Prostate gland (tissue), 2 donors: ENCODE measurements at regions not wholly inside any gene's neighbourhood (a gene's known extent, or its start where the extent isn't known, plus 50 kb on each side); places are given as distances from the start of the nearest gene placed in this dataset.
A peak's percentile ranks its signal among the peaks of the same experiment; 100 is the strongest.

Experiments
- DNase-seq: peaks from one replicate; pipeline ENCODE4 v3.0.0-alpha.2; 2019; ENCODE audit warnings: low spot score
- H3K27ac ChIP-seq, 2 donors: fragments of 200-600 bp; sonication (generic); 2 replicates each; pipeline ENCODE4 v1.5.1; 2017 to 2019
- H3K27me3 ChIP-seq: fragments of 200-600 bp; sonication (generic); replicated peaks from 2 replicates; pipeline ENCODE4 v1.5.1; 2019; ENCODE audit not compliant: insufficient read depth
- H3K36me3 ChIP-seq, 2 donors: fragments of 200-600 bp; sonication (generic); 1 replicate in 1 of 2; 2 replicates in 1 of 2; pipeline versions ENCODE4 v1.5.1 to v1.8.1; 2017 to 2019
- H3K4me1 ChIP-seq: fragments of 200-600 bp; sonication (generic); replicated peaks from 2 replicates; pipeline ENCODE4 v1.5.1; 2019
- H3K4me3 ChIP-seq, 2 donors: fragments of 200-600 bp; sonication (generic); 2 replicates each; pipeline ENCODE4 v1.5.1; 2017 to 2019
- H3K9me3 ChIP-seq: fragments of 200-600 bp; sonication (generic); 2 replicates; pipeline ENCODE4 v1.5.1; 2017
- CTCF ChIP-seq, 4 experiments: fragments of 200-600 bp in 2 of 4; fragments of 450-650 bp in 2 of 4; sonication (generic) in 2 of 4; IDR thresholded peaks; 1 replicate in 3 of 4; 2 replicates in 1 of 4; pipeline ENCODE4 v1.5.1; 2016 to 2019; ENCODE audit warnings: antibody characterized with exemption in 4 of 4, mild to moderate bottlenecking in 2 of 4, moderate library complexity in 2 of 4
- POLR2A ChIP-seq: fragments of 450-650 bp; IDR thresholded peaks from one replicate; pipeline ENCODE4 v1.6.1; 2016; ENCODE audit warnings: antibody characterized with exemption, mild to moderate bottlenecking
- POLR2AphosphoS5 ChIP-seq: sonication (generic); formaldehyde crosslinking; IDR thresholded peaks from one replicate; pipeline ENCODE4 v1.6.1; 2017; ENCODE audit warnings: antibody characterized with exemption
- WGBS: methylation state at CpG from one replicate; pipeline ENCODE4 v1.1.5; 2018; 5-methylcytosine and 5-hydroxymethylcytosine counted together
- intact Hi-C: fragments of 100-400 bp; cut with DNase I; formaldehyde crosslinking; loops from one replicate; pipeline ENCODE4 v1.14.2; 2022

DNA sequence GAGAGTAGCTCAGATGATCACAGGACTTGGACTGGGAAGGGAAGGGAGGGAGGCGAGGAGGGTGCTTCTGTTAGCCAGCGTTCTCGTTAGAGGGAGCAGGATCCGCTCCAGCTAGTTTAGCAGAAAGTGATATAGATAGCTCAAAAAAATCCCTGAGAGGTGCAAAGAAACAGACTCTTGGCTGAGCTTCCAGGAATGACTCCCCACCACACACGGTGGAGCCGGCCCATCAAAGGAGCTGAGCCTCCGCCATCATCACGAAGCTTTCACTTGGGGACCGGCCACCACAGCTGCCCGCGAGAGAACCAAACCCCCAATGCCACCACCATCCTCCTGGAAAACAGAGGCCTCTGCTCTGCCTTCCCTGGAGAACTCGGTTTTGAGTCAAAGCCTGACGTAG, 124.6 kb upstream of the BCL2L14 start:
- Histone ChIP-seq H3K36me3 (no peaks in the 10 kb centered on the region), H3K27ac (no peak overlapping the region), H3K4me3 (no peak overlapping the region), H3K4me1 (no peaks in the 10 kb centered on the region), H3K27me3 (no peaks in the 10 kb centered on the region), H3K9me3 (no peaks in the 10 kb centered on the region)
- 95% methylated on average over 13 of the region's 13 CpGs for WGBS
- intact Hi-C loops: no loop called here
- no peak for DNase-seq
- TF ChIP-seq POLR2A (no peak), POLR2AphosphoS5 (no peak), CTCF (IDR thresholded peaks at IDR 0.05) (no peak)

DNA sequence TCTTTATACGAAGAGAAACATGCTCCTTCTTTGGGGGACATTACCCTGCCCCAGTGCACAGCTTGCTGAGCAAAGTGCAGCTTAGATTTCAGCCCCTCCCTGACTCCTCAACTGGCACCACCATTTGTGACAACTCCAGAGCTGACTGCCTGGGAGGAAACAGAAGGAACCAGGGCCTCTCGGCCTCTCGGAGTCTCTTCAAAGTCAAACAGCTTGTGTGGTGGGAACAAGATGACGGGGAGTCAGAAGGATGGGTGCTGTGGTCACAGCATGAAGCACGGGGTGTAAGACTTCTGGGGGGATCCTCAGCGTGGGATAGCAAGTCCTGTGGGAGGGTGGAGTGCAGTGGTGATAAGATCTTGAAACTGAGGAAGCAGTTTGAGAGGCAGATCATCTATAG, 123.5 kb upstream of the BCL2L14 start:
- Histone ChIP-seq H3K27me3 (no peaks in the 10 kb centered on the region), H3K9me3 (no peaks in the 10 kb centered on the region), H3K4me1 (no peaks in the 10 kb centered on the region), H3K27ac (no peak overlapping the region), H3K36me3 (no peaks in the 10 kb centered on the region), H3K4me3 (no peak overlapping the region)
- intact Hi-C loops: no loop called here
- no peak for DNase-seq
- no peak for TF ChIP-seq CTCF (IDR thresholded peaks at IDR 0.05)
- no peak for TF ChIP-seq POLR2A
- TF ChIP-seq POLR2AphosphoS5: no peak
- WGBS: 76% methylated on average over 6 of the region's 6 CpGs

DNA sequence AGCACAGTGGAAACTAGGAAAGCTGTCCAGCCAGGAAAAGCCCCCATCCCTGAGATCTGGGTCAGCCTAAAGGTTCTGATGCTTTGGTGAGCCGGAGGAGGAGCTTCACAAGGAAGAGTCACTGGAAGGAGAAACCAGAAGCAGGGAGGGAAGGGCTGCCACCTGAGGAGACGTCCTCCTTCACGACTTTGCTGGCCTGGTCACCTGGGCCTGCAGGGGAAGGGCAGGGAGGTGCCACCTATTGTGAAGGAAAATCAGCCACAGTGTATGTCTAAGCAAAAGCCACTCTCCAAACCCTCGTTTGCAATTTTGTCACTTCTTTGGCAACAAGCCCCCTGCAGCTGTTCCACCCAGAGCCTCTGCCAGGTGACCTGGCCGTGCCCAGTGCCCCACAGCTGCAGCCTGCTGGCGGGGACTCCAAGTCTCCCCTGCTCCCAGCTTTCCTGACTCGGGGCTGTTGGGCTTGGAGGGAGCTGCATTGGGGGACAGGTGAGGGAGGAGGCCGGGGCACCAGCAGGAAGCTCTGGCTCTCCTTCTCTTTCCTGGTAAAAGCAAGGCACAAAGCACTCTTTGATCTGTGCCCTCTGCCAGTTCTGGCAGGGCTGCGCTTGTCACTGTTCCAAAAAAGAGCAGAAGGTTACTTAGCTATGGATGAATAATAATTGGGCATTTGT, 120.9 kb upstream of the BCL2L14 start:
- Histone ChIP-seq H3K9me3 (no peaks in the 10 kb centered on the region), H3K27me3 (no peaks in the 10 kb centered on the region), H3K4me3 (no peak overlapping the region), H3K36me3 (no peaks in the 10 kb centered on the region), H3K4me1 (no peaks in the 10 kb centered on the region), H3K27ac (no peak overlapping the region)
- intact Hi-C loops: no loop called here
- TF ChIP-seq CTCF (IDR thresholded peaks at IDR 0.05) (no peak), POLR2A (no peak), POLR2AphosphoS5 (no peak)
- 23% methylated on average over 9 of the region's 9 CpGs for WGBS
- peak; percentile 16 for DNase-seq

GRCh38 chr12:11951209-11951608, 119.5 kb upstream of the BCL2L14 start:
- no peaks in the 10 kb centered on the region for H3K4me1 ChIP-seq
- H3K27me3 ChIP-seq: no peaks in the 10 kb centered on the region
- no peak for TF ChIP-seq POLR2A
- no peak for TF ChIP-seq CTCF (IDR thresholded peaks at IDR 0.05)
- no peak for TF ChIP-seq POLR2AphosphoS5
- H3K36me3 ChIP-seq: no peaks in the 10 kb centered on the region
- 87% methylated on average over 5 of the region's 5 CpGs for WGBS
- no peak for DNase-seq
- no peak overlapping the region for H3K27ac ChIP-seq
- intact Hi-C loops: no loop called here
- H3K4me3 ChIP-seq: no peak overlapping the region
- H3K9me3 ChIP-seq: no peaks in the 10 kb centered on the region

- no peak for DNase-seq
- Histone ChIP-seq H3K27ac (no peak overlapping the region), H3K9me3 (no peaks in the 10 kb centered on the region), H3K27me3 (no peaks in the 10 kb centered on the region), H3K4me1 (no peaks in the 10 kb centered on the region), H3K36me3 (no peaks in the 10 kb centered on the region), H3K4me3 (no peak overlapping the region)
- TF ChIP-seq POLR2A: no peak
- TF ChIP-seq CTCF (IDR thresholded peaks at IDR 0.05): no peak
- TF ChIP-seq POLR2AphosphoS5: no peak
- 60% methylated on average over 7 of the region's 7 CpGs for WGBS
- intact Hi-C loops: no loop called here
These were observed 117.2 kb upstream of the BCL2L14 start for GRCh38 chr12:11953523-11953922.
